K562 (cell line): ENCODE measurements at regions not wholly inside any gene's neighbourhood (a gene's known extent, or its start where the extent isn't known, plus 50 kb on each side); places are given as distances from the start of the nearest gene placed in this dataset.

Source experiments
- ATF7 ChIP-seq: fragments of 450-650 bp; IDR thresholded peaks from 2 replicates; pipeline ENCODE4 v1.7.1; 2014; ENCODE audit warnings: mild to moderate bottlenecking, moderate library complexity
- CHD2 ChIP-seq: IDR thresholded peaks from 2 replicates; pipeline ENCODE4 v1.6.1; 2011; ENCODE audit warnings: low read depth, low read length
- CTCF ChIP-seq, 3 experiments: IDR thresholded peaks in 2 of 3; conservative IDR thresholded peaks in 1 of 3; 2 replicates each; pipeline ENCODE4 v1.5.1; 2011 to 2012; ENCODE audit warnings: low read length in 3 of 3, mild to moderate bottlenecking in 3 of 3, control low read depth in 2 of 3, improper control_type of control experiment in 1 of 3, inconsistent platforms in 1 of 3, low read depth in 1 of 3, mixed read lengths in 1 of 3, moderate library complexity in 1 of 3; ENCODE audit not compliant: insufficient read depth in 2 of 3
- ELF1 ChIP-seq: fragments of 200-800 bp; sonication (Bioruptor generic); IDR thresholded peaks from 2 replicates; pipeline ENCODE4 v1.6.1; 2016; ENCODE audit warnings: missing genetic modification characterization, missing compliant biosample characterization
- EP300 ChIP-seq: IDR thresholded peaks from 2 replicates; pipeline ENCODE4 v1.6.1; 2012; ENCODE audit warnings: low read length, improper control_type of control experiment
- ERF ChIP-seq: fragments of 450-650 bp; formaldehyde crosslinking; IDR thresholded peaks from 2 replicates; pipeline ENCODE4 v1.4.0; 2020; ENCODE audit warnings: mild to moderate bottlenecking, mixed read lengths
- KLF1 ChIP-seq: fragments of 450-650 bp; IDR thresholded peaks from 2 replicates; pipeline ENCODE4 v1.6.1; 2016; ENCODE audit warnings: missing genetic modification characterization, missing compliant biosample characterization
- MAFF ChIP-seq: IDR thresholded peaks from 2 replicates; pipeline ENCODE4 v1.6.1; 2012; ENCODE audit warnings: low read length, improper control_type of control experiment
- TCF7 ChIP-seq: sonication (generic); IDR thresholded peaks from 2 replicates; pipeline ENCODE4 v1.6.1; 2016; ENCODE audit warnings: antibody characterized with exemption, borderline replicate concordance
- USF1 ChIP-seq: sonication (generic); formaldehyde crosslinking; IDR thresholded peaks from 2 replicates; pipeline ENCODE4 v1.9.0; 2022; ENCODE audit warnings: mild to moderate bottlenecking, missing genetic modification reagents
- ZBTB26 ChIP-seq: fragments of 450-650 bp; formaldehyde crosslinking; IDR thresholded peaks from 2 replicates; pipeline ENCODE4 v1.4.0; 2022; ENCODE audit warnings: missing genetic modification characterization
- ZNF217 ChIP-seq: sonication (generic); formaldehyde crosslinking; IDR thresholded peaks from 2 replicates; pipeline ENCODE4 v1.8.0; 2022; ENCODE audit warnings: mild to moderate bottlenecking, missing genetic modification reagents
- ZNF41 ChIP-seq: fragments of 250-450 bp; sonication (Bioruptor Pico); conservative IDR thresholded peaks from 2 replicates; pipeline ENCODE4 v1.4.0; 2020; ENCODE audit warnings: mild to moderate bottlenecking

GRCh38 chr10:124165827-124166226, 72.4 kb upstream of the CHST15 start:
- no peak for TF ChIP-seq ERF (CRISPR knock-in tag)
- TF ChIP-seq KLF1 (tag): no peak
- TF ChIP-seq ZNF41: no peak
- no peak for TF ChIP-seq ZBTB26 (CRISPR knock-in tag)
- TF ChIP-seq MAFF: no peak
- no peak for TF ChIP-seq TCF7
- no peak for TF ChIP-seq ZNF217 (CRISPR knock-in tag)
- no peak for TF ChIP-seq USF1
- TF ChIP-seq ATF7: no peak
- no peak for TF ChIP-seq ELF1
- no peak for TF ChIP-seq CTCF (IDR thresholded peaks at IDR 0.05 in 2 of 3, conservative IDR thresholded peaks at IDR 0.05 in 1 of 3; ENCODE audit: insufficient read depth in 2 of 3, low read depth in 1 of 3, low read length in 3 of 3)
- TF ChIP-seq EP300: no peak
- TF ChIP-seq CHD2: no peak
